ENCODE measurements at regions not wholly inside any gene's neighbourhood (a gene's known extent, or its start where the extent isn't known, plus 50 kb on each side); places are given as distances from the start of the nearest gene placed in this dataset.
"Not testable (repeated sequence)": the region's sequence is repeated elsewhere in the genome, so short reads cannot be mapped to it uniquely, and the experiment has no call there.

- H3K27ac ChIP-seq = no peak overlapping the region
- no peak for ATAC-seq (ENCODE audit: low FRiP score in 2 of 2)
- no peaks in the 10 kb centered on the region for H3K4me1 ChIP-seq
- DNase-seq = peak in 1 of 2 donors; percentile 54
- H3K9me3 ChIP-seq = no peaks in the 10 kb centered on the region
- 100% methylated on average over 1 to 8 of the region's 9 CpGs for WGBS, 2 donors
- TF ChIP-seq POLR2AphosphoS5 (IDR thresholded peaks at IDR 0.05) = no peak
- no peak for TF ChIP-seq POLR2A (IDR thresholded peaks at IDR 0.05)
- TF ChIP-seq, protein P1, sequence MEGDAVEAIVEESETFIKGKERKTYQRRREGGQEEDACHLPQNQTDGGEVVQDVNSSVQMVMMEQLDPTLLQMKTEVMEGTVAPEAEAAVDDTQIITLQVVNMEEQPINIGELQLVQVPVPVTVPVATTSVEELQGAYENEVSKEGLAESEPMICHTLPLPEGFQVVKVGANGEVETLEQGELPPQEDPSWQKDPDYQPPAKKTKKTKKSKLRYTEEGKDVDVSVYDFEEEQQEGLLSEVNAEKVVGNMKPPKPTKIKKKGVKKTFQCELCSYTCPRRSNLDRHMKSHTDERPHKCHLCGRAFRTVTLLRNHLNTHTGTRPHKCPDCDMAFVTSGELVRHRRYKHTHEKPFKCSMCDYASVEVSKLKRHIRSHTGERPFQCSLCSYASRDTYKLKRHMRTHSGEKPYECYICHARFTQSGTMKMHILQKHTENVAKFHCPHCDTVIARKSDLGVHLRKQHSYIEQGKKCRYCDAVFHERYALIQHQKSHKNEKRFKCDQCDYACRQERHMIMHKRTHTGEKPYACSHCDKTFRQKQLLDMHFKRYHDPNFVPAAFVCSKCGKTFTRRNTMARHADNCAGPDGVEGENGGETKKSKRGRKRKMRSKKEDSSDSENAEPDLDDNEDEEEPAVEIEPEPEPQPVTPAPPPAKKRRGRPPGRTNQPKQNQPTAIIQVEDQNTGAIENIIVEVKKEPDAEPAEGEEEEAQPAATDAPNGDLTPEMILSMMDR (IDR thresholded peaks at IDR 0.05) = no peak
- H3K36me3 ChIP-seq = no peaks in the 10 kb centered on the region
- no peaks in the 10 kb centered on the region for H3K27me3 ChIP-seq
- H3K4me3 ChIP-seq = no peak overlapping the region
These were observed 75.1 kb upstream of the TBC1D5 start for GRCh38 chr3:17817545-17817944.

DNA sequence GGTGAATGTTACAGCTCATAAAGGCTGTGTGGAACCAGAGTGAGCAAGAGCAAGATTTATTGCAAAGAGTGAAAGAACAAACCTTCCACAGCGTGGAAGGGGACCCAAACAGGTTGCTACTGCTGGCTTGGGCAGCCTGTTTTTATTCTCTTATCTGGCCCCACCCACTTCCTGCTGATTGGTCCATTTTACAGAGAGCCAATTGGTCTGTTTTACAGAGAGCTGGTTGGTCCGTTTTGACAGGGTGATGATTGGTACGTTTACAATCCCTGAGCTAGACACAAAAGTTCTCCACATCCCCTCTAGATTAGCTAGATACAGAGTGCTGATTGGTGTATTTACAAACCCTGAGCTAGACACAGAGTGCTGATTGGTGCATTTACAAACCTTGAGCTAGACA is 74.4 kb upstream of the TBC1D5 start:
- not testable (repeated sequence) for H3K9me3 ChIP-seq; H3K27me3 ChIP-seq; H3K4me3 ChIP-seq; H3K4me1 ChIP-seq; H3K27ac ChIP-seq; DNase-seq; ATAC-seq (ENCODE audit: low FRiP score in 2 of 2); H3K36me3 ChIP-seq
- 86 to 95% methylated on average over 3 of the region's 3 CpGs for WGBS, 2 donors

DNA sequence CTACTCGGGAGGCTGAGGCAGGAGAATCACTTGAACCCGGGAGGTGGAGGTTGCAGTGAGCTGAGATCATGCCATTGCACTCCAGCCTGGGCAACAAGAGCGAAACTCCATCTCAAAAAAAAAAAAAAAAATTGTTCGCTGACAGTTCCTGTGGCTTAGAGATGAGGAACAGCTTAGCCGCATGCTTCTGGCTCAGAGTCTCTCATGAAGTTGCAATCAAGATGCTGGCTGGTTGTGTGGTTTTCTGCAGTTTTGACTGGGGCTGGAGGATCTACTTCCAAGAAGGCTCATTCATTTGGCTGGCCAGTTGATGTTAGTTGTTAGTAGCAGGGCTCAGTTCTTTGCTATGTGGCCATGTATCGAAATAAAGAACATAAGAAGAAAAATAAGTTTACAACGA is 69.9 kb upstream of the TBC1D5 start:
- not testable (repeated sequence) for H3K4me1 ChIP-seq; H3K27me3 ChIP-seq; H3K4me3 ChIP-seq; H3K9me3 ChIP-seq; H3K27ac ChIP-seq; H3K36me3 ChIP-seq; ATAC-seq (ENCODE audit: low FRiP score in 2 of 2); DNase-seq
- 85 to 93% methylated on average over 7 of the region's 7 CpGs for WGBS, 2 donors

- TF ChIP-seq, protein P1 (IDR thresholded peaks at IDR 0.05) = no peak
- TF ChIP-seq POLR2A (IDR thresholded peaks at IDR 0.05) = no peak
- TF ChIP-seq EP300 (IDR thresholded peaks at IDR 0.05) = no peak
- no peak for TF ChIP-seq POLR2AphosphoS5 (IDR thresholded peaks at IDR 0.05)
- H3K4me1 ChIP-seq = no peaks in the 10 kb centered on the region
- no peaks in the 10 kb centered on the region for H3K27me3 ChIP-seq
- ATAC-seq (ENCODE audit: low FRiP score in 2 of 2) (no peak), DNase-seq (no peak)
- H3K36me3 ChIP-seq = no peaks in the 10 kb centered on the region
- no peaks in the 10 kb centered on the region for H3K9me3 ChIP-seq
- H3K4me3 ChIP-seq = no peak overlapping the region
- no peak overlapping the region for H3K27ac ChIP-seq
These were observed 69.2 kb upstream of the TBC1D5 start for GRCh38 chr3:17811646-17812045.

DNA sequence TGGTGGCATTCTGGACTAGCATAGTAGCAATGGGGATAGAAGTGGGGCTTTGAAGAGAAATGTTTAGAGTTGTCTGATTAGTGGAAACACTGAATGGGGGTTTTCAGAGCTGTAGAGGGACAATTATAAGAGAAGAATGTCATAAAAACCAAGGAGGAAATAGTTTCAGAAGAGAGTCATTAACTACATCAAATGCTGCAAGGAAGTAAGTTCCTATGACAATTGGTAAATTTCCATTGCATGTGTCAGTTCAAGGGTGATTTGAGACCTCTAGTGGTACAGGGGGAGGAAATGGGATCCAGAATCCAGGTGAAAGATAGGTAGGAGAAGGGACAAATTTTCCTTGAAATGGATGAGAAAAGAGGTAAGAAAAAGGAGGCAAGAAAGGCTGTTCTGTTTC is 68.3 kb upstream of the TBC1D5 start:
- ATAC-seq (ENCODE audit: low FRiP score in 2 of 2) (no peak), DNase-seq (no peak)
- Histone ChIP-seq H3K27me3 (no peaks in the 10 kb centered on the region), H3K36me3 (no peaks in the 10 kb centered on the region), H3K27ac (no peak overlapping the region), H3K4me1 (no peaks in the 10 kb centered on the region), H3K4me3 (no peak overlapping the region), H3K9me3 (no peaks in the 10 kb centered on the region)
- TF ChIP-seq POLR2AphosphoS5 (IDR thresholded peaks at IDR 0.05) = no peak
- no peak for TF ChIP-seq EP300 (IDR thresholded peaks at IDR 0.05)
- TF ChIP-seq, protein P1 (IDR thresholded peaks at IDR 0.05) = no peak
- no peak for TF ChIP-seq POLR2A (IDR thresholded peaks at IDR 0.05)

GRCh38 chr3:17808994-17809393 is 66.6 kb upstream of the TBC1D5 start:
- H3K4me1 ChIP-seq = no peaks in the 10 kb centered on the region
- ATAC-seq (ENCODE audit: low FRiP score in 2 of 2) (no peak), DNase-seq (no peak)
- TF ChIP-seq POLR2A (IDR thresholded peaks at IDR 0.05) = no peak
- TF ChIP-seq, protein P1 (IDR thresholded peaks at IDR 0.05) = no peak
- no peak for TF ChIP-seq POLR2AphosphoS5 (IDR thresholded peaks at IDR 0.05)
- TF ChIP-seq EP300 (IDR thresholded peaks at IDR 0.05) = no peak
- H3K36me3 ChIP-seq = no peaks in the 10 kb centered on the region
- no peaks in the 10 kb centered on the region for H3K9me3 ChIP-seq
- no peak overlapping the region for H3K4me3 ChIP-seq
- H3K27ac ChIP-seq = no peak overlapping the region
- no peaks in the 10 kb centered on the region for H3K27me3 ChIP-seq
